PC-9 (cell line): ENCODE measurements at regions not wholly inside any gene's neighbourhood (a gene's known extent, or its start where the extent isn't known, plus 50 kb on each side); places are given as distances from the start of the nearest gene placed in this dataset.

Experiments used
- EZH2 ChIP-seq: fragments of 200-600 bp; sonication (generic); IDR thresholded peaks from 2 replicates; pipeline ENCODE4 v1.8.0; 2017; ENCODE audit warnings: antibody characterized with exemption, low read depth
- TF ChIP-seq, protein P1 (sequence below): fragments of 200-600 bp; sonication (generic); conservative IDR thresholded peaks from 2 replicates; pipeline ENCODE4 v1.6.1; 2017; ENCODE audit warnings: mixed run types, antibody characterized with exemption, mild to moderate bottlenecking, moderate library complexity

DNA sequence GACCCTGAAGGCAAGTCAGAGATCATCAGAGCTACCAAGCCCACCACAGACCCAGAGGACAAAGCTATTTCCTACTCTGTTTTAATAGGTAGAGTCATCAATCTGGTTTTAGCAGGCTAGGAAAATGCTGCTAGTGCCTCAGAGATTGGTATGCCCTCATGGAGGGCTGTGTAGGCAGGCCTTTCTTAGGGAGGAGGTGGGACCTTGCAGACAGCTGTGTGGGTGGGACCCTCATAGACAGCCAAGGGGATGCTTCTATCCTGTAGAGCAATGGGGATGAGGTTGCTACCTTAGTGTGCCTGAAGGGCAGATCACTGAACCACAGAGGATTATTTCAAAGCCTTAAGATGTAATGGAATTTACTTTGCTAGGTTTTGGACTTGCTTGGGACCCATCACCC is 534.9 kb upstream of the KLF12 start:
- TF ChIP-seq, protein P1, sequence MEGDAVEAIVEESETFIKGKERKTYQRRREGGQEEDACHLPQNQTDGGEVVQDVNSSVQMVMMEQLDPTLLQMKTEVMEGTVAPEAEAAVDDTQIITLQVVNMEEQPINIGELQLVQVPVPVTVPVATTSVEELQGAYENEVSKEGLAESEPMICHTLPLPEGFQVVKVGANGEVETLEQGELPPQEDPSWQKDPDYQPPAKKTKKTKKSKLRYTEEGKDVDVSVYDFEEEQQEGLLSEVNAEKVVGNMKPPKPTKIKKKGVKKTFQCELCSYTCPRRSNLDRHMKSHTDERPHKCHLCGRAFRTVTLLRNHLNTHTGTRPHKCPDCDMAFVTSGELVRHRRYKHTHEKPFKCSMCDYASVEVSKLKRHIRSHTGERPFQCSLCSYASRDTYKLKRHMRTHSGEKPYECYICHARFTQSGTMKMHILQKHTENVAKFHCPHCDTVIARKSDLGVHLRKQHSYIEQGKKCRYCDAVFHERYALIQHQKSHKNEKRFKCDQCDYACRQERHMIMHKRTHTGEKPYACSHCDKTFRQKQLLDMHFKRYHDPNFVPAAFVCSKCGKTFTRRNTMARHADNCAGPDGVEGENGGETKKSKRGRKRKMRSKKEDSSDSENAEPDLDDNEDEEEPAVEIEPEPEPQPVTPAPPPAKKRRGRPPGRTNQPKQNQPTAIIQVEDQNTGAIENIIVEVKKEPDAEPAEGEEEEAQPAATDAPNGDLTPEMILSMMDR, result no peak
- no peak for TF ChIP-seq EZH2
